Astrocyte (in vitro differentiated cells and primary cell): ENCODE measurements at regions not wholly inside any gene's neighbourhood (a gene's known extent, or its start where the extent isn't known, plus 50 kb on each side); places are given as distances from the start of the nearest gene placed in this dataset.

Experiments
- DNase-seq: peaks from one replicate; pipeline ENCODE4 v3.0.0-alpha.2; 2010; ENCODE audit warnings: low read depth
- FAIRE-seq: peaks from 2 replicates; lab custom pipeline; 2011; peaks lifted over from hg19 to GRCh38; lab: Jason Lieb, UNC
- H2AFZ ChIP-seq: 2 replicates; pipeline ENCODE4 v1.6.0; 2012; ENCODE audit warnings: low read depth, low read length, inconsistent platforms
- H3K27ac ChIP-seq: 2 replicates; pipeline ENCODE4 v1.5.1; 2011; ENCODE audit warnings: low read depth, low read length, inconsistent platforms
- H3K27me3 ChIP-seq: 2 replicates; pipeline ENCODE4 v1.6.0; 2011; ENCODE audit warnings: low read length, inconsistent platforms; ENCODE audit not compliant: insufficient read depth
- H3K36me3 ChIP-seq: 2 replicates; pipeline ENCODE4 v1.5.1; 2011; ENCODE audit warnings: low read length, inconsistent platforms; ENCODE audit not compliant: insufficient read depth
- H3K4me1 ChIP-seq: 2 replicates; pipeline ENCODE4 v1.5.1; 2011; ENCODE audit warnings: low read length, inconsistent platforms; ENCODE audit not compliant: insufficient read depth
- H3K4me2 ChIP-seq: 2 replicates; pipeline ENCODE4 v1.6.0; 2012; ENCODE audit warnings: low read length, inconsistent platforms
- H3K4me3 ChIP-seq: 2 replicates; pipeline ENCODE4 v1.5.1; 2011; ENCODE audit warnings: low read depth, mild to moderate bottlenecking, low read length, inconsistent platforms; ENCODE audit not compliant: insufficient read depth
- H3K79me2 ChIP-seq: 2 replicates; pipeline ENCODE4 v1.6.0; 2012; ENCODE audit warnings: mild to moderate bottlenecking, low read length, inconsistent platforms; ENCODE audit not compliant: insufficient read depth
- H3K9ac ChIP-seq: 2 replicates; pipeline ENCODE4 v1.6.0; 2012; ENCODE audit warnings: mild to moderate bottlenecking, low read length, inconsistent platforms
- H3K9me3 ChIP-seq: 2 replicates; pipeline ENCODE4 v1.5.1; 2012; ENCODE audit warnings: low read depth, mild to moderate bottlenecking, low read length, inconsistent platforms; ENCODE audit not compliant: insufficient read depth
- H4K20me1 ChIP-seq: 2 replicates; pipeline ENCODE4 v1.6.0; 2012; ENCODE audit warnings: low read length, inconsistent platforms; ENCODE audit not compliant: insufficient read depth
- H3K27ac Mint-ChIP-seq: one replicate; pipeline ENCODE4 v1.8.0; 2021; ENCODE audit warnings: mild to moderate bottlenecking, mixed read lengths; ENCODE audit not compliant: unreplicated experiment
- H3K27me3 Mint-ChIP-seq: one replicate; pipeline ENCODE4 v1.8.0; 2021; ENCODE audit warnings: low read depth, mixed read lengths; ENCODE audit not compliant: unreplicated experiment
- H3K36me3 Mint-ChIP-seq: one replicate; pipeline ENCODE4 v1.8.0; 2021; ENCODE audit warnings: low read depth, mixed read lengths; ENCODE audit not compliant: unreplicated experiment
- H3K4me1 Mint-ChIP-seq: one replicate; pipeline ENCODE4 v1.8.0; 2021; ENCODE audit warnings: low read depth, mixed read lengths; ENCODE audit not compliant: unreplicated experiment
- H3K4me3 Mint-ChIP-seq: one replicate; pipeline ENCODE4 v1.8.0; 2021; ENCODE audit warnings: mild to moderate bottlenecking, moderate library complexity, mixed read lengths; ENCODE audit not compliant: unreplicated experiment
- H3K9me3 Mint-ChIP-seq: one replicate; pipeline ENCODE4 v1.8.0; 2021; ENCODE audit warnings: mild to moderate bottlenecking, mixed read lengths; ENCODE audit not compliant: unreplicated experiment
- CTCF ChIP-seq: IDR thresholded peaks from 2 replicates; pipeline ENCODE4 v1.5.1; 2011; ENCODE audit warnings: low read depth, mild to moderate bottlenecking, inconsistent platforms, low read length, moderate library complexity; ENCODE audit not compliant: insufficient read depth
- EZH2 ChIP-seq: IDR thresholded peaks from 2 replicates; pipeline ENCODE4 v1.6.1; 2012; ENCODE audit warnings: mild to moderate bottlenecking, low read length, inconsistent platforms; ENCODE audit not compliant: insufficient read depth

- FAIRE-seq = no peak
- Histone ChIP-seq H3K4me2 (no peak overlapping the region), H3K9ac (no peak overlapping the region), H2AFZ (no peak overlapping the region), H3K4me3 (no peak overlapping the region), H3K27me3 (no peaks in the 10 kb centered on the region), H3K27ac (no peak overlapping the region), H3K4me1 (peaks cover 3% of the 10 kb centered on the region), H3K79me2 (no peaks in the 10 kb centered on the region), H3K9me3 (no peaks in the 10 kb centered on the region), H4K20me1 (no peaks in the 10 kb centered on the region), H3K36me3 (no peaks in the 10 kb centered on the region)
- H3K4me1 Mint-ChIP-seq = peaks cover 13% of the 10 kb centered on the region
- no peak overlapping the region for H3K4me3 Mint-ChIP-seq
- H3K9me3 Mint-ChIP-seq = no peaks in the 10 kb centered on the region
- TF ChIP-seq CTCF = no peak
- no peak for TF ChIP-seq EZH2
- no peak for DNase-seq
- H3K27ac Mint-ChIP-seq = no peak overlapping the region
- no peaks in the 10 kb centered on the region for H3K36me3 Mint-ChIP-seq
- peaks cover 9% of the 10 kb centered on the region for H3K27me3 Mint-ChIP-seq
These were observed 122.0 kb upstream of the ST6GAL2 start for GRCh38 chr2:107007927-107008326.

GRCh38 chr2:107008843-107009242 lies 122.9 kb upstream of the ST6GAL2 start:
- TF ChIP-seq EZH2 = no peak
- TF ChIP-seq CTCF = no peak
- no peaks in the 10 kb centered on the region for H3K36me3 Mint-ChIP-seq

GRCh38 chr2:107009275-107009674 lies 123.3 kb upstream of the ST6GAL2 start:
- H3K27me3 ChIP-seq = no peaks in the 10 kb centered on the region
- DNase-seq (no peak), FAIRE-seq (no peak)
- H3K4me1 ChIP-seq = no peaks in the 10 kb centered on the region
- TF ChIP-seq CTCF (no peak), EZH2 (no peak)
- Mint-ChIP-seq H3K27ac (no peak overlapping the region), H3K4me3 (no peak overlapping the region), H3K36me3 (no peaks in the 10 kb centered on the region), H3K4me1 (peaks cover 6% of the 10 kb centered on the region), H3K9me3 (no peaks in the 10 kb centered on the region), H3K27me3 (peaks cover 9% of the 10 kb centered on the region)
- no peak overlapping the region for H3K9ac ChIP-seq
- H3K4me2 ChIP-seq = no peak overlapping the region
- H3K4me3 ChIP-seq = no peak overlapping the region
- no peaks in the 10 kb centered on the region for H3K36me3 ChIP-seq
- no peak overlapping the region for H3K27ac ChIP-seq
- no peak overlapping the region for H2AFZ ChIP-seq
- H3K9me3 ChIP-seq = no peaks in the 10 kb centered on the region
- H3K79me2 ChIP-seq = no peaks in the 10 kb centered on the region
- H4K20me1 ChIP-seq = no peaks in the 10 kb centered on the region

More at GRCh38 chr2:107008843-107009242, 122.9 kb upstream of the ST6GAL2 start:
- Histone ChIP-seq H3K27me3 (no peaks in the 10 kb centered on the region), H3K36me3 (no peaks in the 10 kb centered on the region), H3K79me2 (no peaks in the 10 kb centered on the region), H4K20me1 (no peaks in the 10 kb centered on the region), H3K9ac (no peak overlapping the region), H3K4me3 (no peak overlapping the region), H2AFZ (no peak overlapping the region), H3K4me1 (no peaks in the 10 kb centered on the region), H3K9me3 (no peaks in the 10 kb centered on the region), H3K27ac (no peak overlapping the region), H3K4me2 (no peak overlapping the region)
- Mint-ChIP-seq H3K4me1 (peaks cover 9% of the 10 kb centered on the region), H3K9me3 (no peaks in the 10 kb centered on the region), H3K27me3 (peaks cover 9% of the 10 kb centered on the region), H3K27ac (no peak overlapping the region), H3K4me3 (no peak overlapping the region)
- no peak for FAIRE-seq
- no peak for DNase-seq
